Smooth muscle cell (in vitro differentiated cells): ENCODE measurements at regions not wholly inside any gene's neighbourhood (a gene's known extent, or its start where the extent isn't known, plus 50 kb on each side); places are given as distances from the start of the nearest gene placed in this dataset.

ENCODE experiments used
- DNase-seq: peaks from one replicate; lab custom pipeline; 2025; ENCODE audit not compliant: unreplicated experiment; lab: John Stamatoyannopoulos, UW
- H2AFZ ChIP-seq: fragments of 200-600 bp; sonication (generic); 2 replicates; pipeline ENCODE4 v1.6.0; 2016; ENCODE audit warnings: antibody characterized with exemption, low read depth, mild to moderate bottlenecking
- H3F3A ChIP-seq: fragments of 200-600 bp; sonication (generic); 2 replicates; pipeline ENCODE4 v1.6.0; 2017; ENCODE audit warnings: antibody characterized with exemption, low read depth
- H3K27ac ChIP-seq: fragments of 200-600 bp; sonication (generic); 2 replicates; pipeline ENCODE4 v1.5.1; 2016; ENCODE audit warnings: low read depth, mild to moderate bottlenecking
- H3K27me3 ChIP-seq: fragments of 200-600 bp; sonication (generic); 2 replicates; pipeline ENCODE4 v1.6.1; 2016; ENCODE audit warnings: low read depth, mild to moderate bottlenecking
- H3K36me3 ChIP-seq: fragments of 200-600 bp; sonication (generic); 2 replicates; pipeline ENCODE4 v1.5.1; 2016; ENCODE audit warnings: low read depth
- H3K4me1 ChIP-seq: fragments of 200-600 bp; sonication (generic); 2 replicates; pipeline ENCODE4 v1.5.1; 2016; ENCODE audit warnings: low read depth
- H3K4me2 ChIP-seq: fragments of 200-600 bp; sonication (generic); 2 replicates; pipeline ENCODE4 v1.6.0; 2016; ENCODE audit warnings: mild to moderate bottlenecking
- H3K4me3 ChIP-seq: fragments of 200-600 bp; sonication (generic); 2 replicates; pipeline ENCODE4 v1.5.1; 2016; ENCODE audit warnings: mild to moderate bottlenecking
- H3K79me2 ChIP-seq: fragments of 200-600 bp; sonication (generic); 2 replicates; pipeline ENCODE4 v1.6.0; 2016; ENCODE audit warnings: low read depth, mild to moderate bottlenecking
- H3K9ac ChIP-seq: fragments of 200-600 bp; sonication (generic); 2 replicates; pipeline ENCODE4 v1.6.0; 2016; ENCODE audit warnings: low read depth
- H3K9me3 ChIP-seq: fragments of 200-600 bp; sonication (generic); replicated peaks from 2 replicates; pipeline ENCODE4 v1.5.1; 2016; ENCODE audit warnings: low read depth
- H4K20me1 ChIP-seq: fragments of 200-600 bp; sonication (generic); 2 replicates; pipeline ENCODE4 v1.6.0; 2016; ENCODE audit warnings: low read depth
- WGBS: methylation state at CpG from one replicate; pipeline ENCODE4 v1.1.7; 2016; ENCODE audit warnings: low lambda C conversion rate; 5-methylcytosine and 5-hydroxymethylcytosine counted together
- TF ChIP-seq, protein P1 (sequence below): fragments of 200-600 bp; sonication (generic); IDR thresholded peaks from 2 replicates; pipeline ENCODE4 v1.5.1; 2017; ENCODE audit warnings: borderline replicate concordance, mild to moderate bottlenecking, antibody characterized with exemption; ENCODE audit not compliant: insufficient read depth, poor library complexity, severe bottlenecking

DNA sequence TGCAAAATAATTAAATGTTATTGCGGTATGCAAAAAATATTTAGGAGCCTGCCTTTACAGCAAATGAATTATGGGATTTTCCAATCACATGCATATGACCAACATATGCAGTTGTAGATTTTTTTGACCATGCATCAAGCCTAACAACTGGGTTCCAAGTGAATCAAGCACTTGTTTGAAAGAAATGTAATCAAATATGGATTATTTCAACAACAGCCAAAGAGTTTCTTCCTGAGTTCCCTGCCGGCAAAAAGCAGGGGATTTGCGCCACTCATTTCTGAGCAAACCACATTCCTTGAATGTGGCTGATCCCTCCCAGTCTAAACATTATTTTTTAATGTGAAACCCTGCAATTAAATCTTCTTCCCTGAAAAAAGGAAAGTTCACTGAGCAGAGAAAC, 100.1 kb upstream of the ADTRP start:
- TF ChIP-seq, protein P1, sequence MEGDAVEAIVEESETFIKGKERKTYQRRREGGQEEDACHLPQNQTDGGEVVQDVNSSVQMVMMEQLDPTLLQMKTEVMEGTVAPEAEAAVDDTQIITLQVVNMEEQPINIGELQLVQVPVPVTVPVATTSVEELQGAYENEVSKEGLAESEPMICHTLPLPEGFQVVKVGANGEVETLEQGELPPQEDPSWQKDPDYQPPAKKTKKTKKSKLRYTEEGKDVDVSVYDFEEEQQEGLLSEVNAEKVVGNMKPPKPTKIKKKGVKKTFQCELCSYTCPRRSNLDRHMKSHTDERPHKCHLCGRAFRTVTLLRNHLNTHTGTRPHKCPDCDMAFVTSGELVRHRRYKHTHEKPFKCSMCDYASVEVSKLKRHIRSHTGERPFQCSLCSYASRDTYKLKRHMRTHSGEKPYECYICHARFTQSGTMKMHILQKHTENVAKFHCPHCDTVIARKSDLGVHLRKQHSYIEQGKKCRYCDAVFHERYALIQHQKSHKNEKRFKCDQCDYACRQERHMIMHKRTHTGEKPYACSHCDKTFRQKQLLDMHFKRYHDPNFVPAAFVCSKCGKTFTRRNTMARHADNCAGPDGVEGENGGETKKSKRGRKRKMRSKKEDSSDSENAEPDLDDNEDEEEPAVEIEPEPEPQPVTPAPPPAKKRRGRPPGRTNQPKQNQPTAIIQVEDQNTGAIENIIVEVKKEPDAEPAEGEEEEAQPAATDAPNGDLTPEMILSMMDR: no peak
- Histone ChIP-seq H3K27ac (no peak overlapping the region), H3K79me2 (no peaks in the 10 kb centered on the region), H3K9me3 (no peaks in the 10 kb centered on the region), H4K20me1 (no peaks in the 10 kb centered on the region), H3K36me3 (no peaks in the 10 kb centered on the region), H3K4me1 (peaks cover 13% of the 10 kb centered on the region), H3K9ac (no peak overlapping the region), H3F3A (no peaks in the 10 kb centered on the region), H3K27me3 (no peaks in the 10 kb centered on the region), H3K4me3 (no peak overlapping the region), H3K4me2 (peak overlapping the region; percentile 36), H2AFZ (no peak overlapping the region)
- WGBS: 62% methylated on average over 3 of the region's 3 CpGs
- no peak for DNase-seq

- WGBS: 54% methylated on average over 3 of the region's 3 CpGs
- no peaks in the 10 kb centered on the region for H3K9me3 ChIP-seq
- no peak overlapping the region for H3K9ac ChIP-seq
- DNase-seq: no peak
- H3K36me3 ChIP-seq: no peaks in the 10 kb centered on the region
- H3K4me3 ChIP-seq: no peak overlapping the region
- no peaks in the 10 kb centered on the region for H3K27me3 ChIP-seq
- H3K79me2 ChIP-seq: no peaks in the 10 kb centered on the region
- no peaks in the 10 kb centered on the region for H3F3A ChIP-seq
- no peak overlapping the region for H2AFZ ChIP-seq
- no peaks in the 10 kb centered on the region for H4K20me1 ChIP-seq
- TF ChIP-seq, protein P1: no peak
- H3K27ac ChIP-seq: no peak overlapping the region
- H3K4me1 ChIP-seq: peaks cover 13% of the 10 kb centered on the region
- H3K4me2 ChIP-seq: no peak overlapping the region
Measured at GRCh38 chr6:11878029-11878428, 99.4 kb upstream of the ADTRP start.

GRCh38 chr6:11876934-11877433, 98.4 kb upstream of the ADTRP start:
- DNase-seq: no peak
- no peaks in the 10 kb centered on the region for H3K36me3 ChIP-seq
- H3K79me2 ChIP-seq: no peaks in the 10 kb centered on the region
- no peak overlapping the region for H3K4me2 ChIP-seq
- H3K9ac ChIP-seq: no peak overlapping the region
- no peaks in the 10 kb centered on the region for H3K9me3 ChIP-seq
- WGBS: 93% methylated on average over 10 of the region's 10 CpGs
- H4K20me1 ChIP-seq: no peaks in the 10 kb centered on the region
- no peak overlapping the region for H3K4me3 ChIP-seq
- no peak overlapping the region for H3K27ac ChIP-seq
- no peaks in the 10 kb centered on the region for H3F3A ChIP-seq
- peaks cover 13% of the 10 kb centered on the region for H3K4me1 ChIP-seq
- TF ChIP-seq, protein P1: no peak
- H3K27me3 ChIP-seq: no peaks in the 10 kb centered on the region
- no peak overlapping the region for H2AFZ ChIP-seq

DNA sequence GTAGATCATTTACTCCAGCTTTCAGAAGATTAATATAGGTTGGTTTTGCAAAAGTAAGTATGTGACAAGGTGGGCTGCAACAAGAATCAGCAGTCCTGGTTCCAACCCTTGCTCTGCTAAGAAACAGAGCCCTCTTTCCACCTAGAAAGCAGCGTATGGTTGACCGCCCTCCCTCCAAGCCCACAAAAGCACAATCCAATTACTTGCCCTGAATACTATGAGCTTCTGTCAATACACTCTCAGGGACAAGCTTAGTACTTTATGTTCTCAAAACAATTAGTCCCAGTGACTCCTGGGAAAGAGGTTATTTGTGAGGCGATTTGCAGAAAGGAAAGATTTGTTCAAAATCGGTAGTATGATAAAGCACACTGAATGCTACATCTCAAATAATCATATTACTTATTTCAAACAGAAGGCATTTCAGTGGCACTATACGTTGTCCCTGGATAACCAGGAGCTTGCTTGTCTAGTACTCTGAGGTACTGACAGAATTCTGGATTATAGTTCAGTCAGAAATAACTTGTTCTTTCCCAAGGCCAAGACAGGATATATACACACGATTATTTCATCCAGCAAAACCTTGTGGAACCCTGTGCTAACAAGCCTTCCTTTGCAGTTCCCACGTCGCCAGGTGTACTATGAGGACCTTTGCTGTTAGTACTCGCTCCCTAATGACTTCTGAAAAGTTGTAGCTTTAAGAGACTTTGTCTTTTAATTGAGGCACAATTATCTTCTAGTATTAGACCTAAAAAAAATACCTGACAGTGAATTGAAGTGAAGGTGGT, 96.9 kb upstream of the ADTRP start:
- H3K4me1 ChIP-seq: peaks cover 13% of the 10 kb centered on the region
- no peak overlapping the region for H3K4me3 ChIP-seq
- no peaks in the 10 kb centered on the region for H3K36me3 ChIP-seq
- H3K9me3 ChIP-seq: no peaks in the 10 kb centered on the region
- TF ChIP-seq, protein P1: no peak
- DNase-seq: no peak
- no peak overlapping the region for H2AFZ ChIP-seq
- H3K9ac ChIP-seq: no peak overlapping the region
- 93% methylated on average over 9 of the region's 9 CpGs for WGBS
- no peaks in the 10 kb centered on the region for H3K79me2 ChIP-seq
- H3K4me2 ChIP-seq: no peak overlapping the region
- H3K27ac ChIP-seq: no peak overlapping the region
- no peaks in the 10 kb centered on the region for H4K20me1 ChIP-seq
- H3K27me3 ChIP-seq: no peaks in the 10 kb centered on the region
- H3F3A ChIP-seq: no peaks in the 10 kb centered on the region
